ENCODE measurements at regions not wholly inside any gene's neighbourhood (a gene's known extent, or its start where the extent isn't known, plus 50 kb on each side); places are given as distances from the start of the nearest gene placed in this dataset.
"Not testable (repeated sequence)": the region's sequence is repeated elsewhere in the genome, so short reads cannot be mapped to it uniquely, and the experiment has no call there.

DNA sequence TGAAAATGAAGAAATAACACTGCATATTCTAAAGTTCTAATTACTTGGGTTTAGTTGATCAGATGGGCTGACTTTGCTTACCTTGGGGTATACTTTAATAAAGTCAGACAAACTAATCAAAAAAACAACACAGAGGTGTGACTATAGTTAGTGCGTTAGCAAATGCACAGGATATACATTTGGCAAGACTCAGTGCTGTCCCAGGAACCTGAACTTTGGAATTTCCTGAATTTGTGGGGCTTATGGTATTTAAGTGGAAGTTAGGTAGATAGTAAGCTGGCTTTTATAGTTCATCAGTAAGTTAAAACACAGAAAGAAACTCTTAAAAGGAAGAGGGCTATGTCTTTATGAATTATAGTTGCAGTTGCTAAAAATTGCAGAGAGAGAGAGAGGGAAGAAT, 302.6 kb upstream of the DDI1 start:
- DNase-seq = no peak

DNA sequence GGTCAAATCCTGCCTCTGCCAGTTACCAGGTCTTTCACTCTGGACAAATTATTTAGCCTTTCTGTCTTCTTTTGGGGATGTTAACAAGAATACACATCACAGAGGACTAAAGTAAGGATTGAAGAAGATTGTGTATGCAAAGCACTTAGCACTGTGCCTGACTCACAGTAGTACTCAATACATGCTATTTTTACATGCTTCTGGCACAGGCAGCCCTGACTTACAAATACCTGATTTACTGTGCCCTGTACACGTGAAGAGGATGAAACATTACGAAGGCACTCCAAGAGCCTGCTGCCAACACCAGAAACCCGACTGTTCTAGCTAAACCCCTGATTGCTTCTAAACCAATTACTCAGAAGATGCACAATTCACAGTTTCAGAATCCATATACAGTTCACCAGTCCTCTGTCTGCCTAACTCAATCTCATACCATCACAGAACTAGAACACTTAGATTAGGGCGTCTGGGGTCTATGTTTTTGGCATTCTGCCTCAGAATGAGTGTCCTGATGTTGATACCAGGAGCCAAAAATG, 300.9 kb upstream of the DDI1 start:
- no peak for DNase-seq

DNA sequence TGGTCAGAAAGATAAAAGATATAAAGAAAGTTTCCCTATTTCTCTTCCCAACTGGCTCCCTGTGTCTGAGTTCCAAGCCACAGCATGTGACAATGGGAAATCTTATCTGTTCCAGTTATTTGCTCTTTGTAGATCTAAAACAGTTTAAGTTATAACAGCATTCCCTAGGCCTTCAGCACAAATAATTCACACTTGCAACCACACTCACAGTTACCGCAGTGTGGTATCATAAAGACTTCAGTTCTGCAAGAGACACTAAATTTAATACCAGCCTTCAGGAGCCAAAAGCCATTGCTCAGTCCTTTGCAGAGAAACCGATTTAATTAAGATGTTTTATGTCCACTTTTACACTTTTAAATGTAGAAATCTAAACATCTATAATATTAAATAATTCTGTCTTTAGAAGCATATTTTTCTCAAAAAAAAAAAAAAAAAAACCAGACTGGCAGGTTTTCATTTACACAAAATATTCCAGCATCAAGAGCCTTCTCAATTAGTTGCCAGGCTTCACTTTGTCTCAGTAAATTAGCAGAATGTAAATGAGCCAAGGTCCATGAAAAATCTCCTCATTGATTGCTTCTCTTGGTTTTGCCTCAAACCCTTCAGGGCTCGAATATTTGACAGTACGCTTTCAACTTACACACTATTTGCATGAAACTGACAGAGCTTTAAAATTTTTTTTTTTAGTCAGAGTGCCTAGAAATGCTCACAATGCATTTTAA, 300.0 kb upstream of the DDI1 start:
- DNase-seq = no peak

DNA sequence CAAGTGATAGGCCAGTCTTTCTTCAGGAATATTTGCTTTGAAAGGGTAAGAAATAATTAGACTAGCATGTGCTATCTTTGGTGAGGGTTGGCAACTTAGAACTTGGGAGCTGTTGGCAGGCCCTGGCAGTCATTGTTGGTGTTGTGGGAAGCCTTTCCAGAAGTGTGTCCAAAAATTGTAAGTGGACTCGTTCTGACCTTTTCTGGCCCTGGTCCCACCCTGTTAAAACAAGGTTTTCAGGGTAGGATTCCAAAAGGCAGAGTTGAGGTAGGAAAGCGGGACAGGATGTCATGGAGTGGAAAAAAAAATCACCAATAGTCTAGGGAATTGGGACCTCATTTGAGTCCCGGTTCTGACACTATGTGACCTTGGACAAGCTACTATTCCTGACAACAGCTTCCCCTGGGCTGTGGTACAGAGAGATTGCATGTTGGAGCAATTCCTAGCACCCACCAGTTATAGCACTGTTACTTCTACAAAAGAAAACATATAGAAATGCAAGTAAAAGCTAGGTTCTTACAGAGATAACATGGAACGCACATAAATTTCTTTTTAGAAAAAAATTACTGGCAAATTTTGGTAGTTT, 299.3 kb upstream of the DDI1 start:
- peak; percentile 36 for DNase-seq

DNA sequence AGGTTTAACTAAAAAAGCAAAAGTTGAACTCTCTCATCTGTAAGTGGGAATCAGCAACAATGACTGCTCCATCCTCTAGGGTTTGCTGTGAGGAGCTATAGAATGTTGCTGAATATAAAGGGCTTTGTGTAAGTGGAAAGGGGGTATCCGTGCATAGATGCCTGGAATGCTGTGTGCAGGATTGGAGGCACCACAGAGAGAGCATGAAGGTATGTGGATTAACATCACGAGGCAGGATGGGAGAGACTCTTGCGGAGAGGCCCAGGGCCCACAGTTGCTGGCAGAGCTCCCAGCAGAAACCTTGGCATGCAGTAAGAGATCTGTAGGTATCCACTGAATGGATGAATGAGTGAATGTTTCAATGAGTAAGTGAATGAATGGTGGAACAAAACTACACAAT, 298.7 kb upstream of the DDI1 start:
- no peak for DNase-seq

DNA sequence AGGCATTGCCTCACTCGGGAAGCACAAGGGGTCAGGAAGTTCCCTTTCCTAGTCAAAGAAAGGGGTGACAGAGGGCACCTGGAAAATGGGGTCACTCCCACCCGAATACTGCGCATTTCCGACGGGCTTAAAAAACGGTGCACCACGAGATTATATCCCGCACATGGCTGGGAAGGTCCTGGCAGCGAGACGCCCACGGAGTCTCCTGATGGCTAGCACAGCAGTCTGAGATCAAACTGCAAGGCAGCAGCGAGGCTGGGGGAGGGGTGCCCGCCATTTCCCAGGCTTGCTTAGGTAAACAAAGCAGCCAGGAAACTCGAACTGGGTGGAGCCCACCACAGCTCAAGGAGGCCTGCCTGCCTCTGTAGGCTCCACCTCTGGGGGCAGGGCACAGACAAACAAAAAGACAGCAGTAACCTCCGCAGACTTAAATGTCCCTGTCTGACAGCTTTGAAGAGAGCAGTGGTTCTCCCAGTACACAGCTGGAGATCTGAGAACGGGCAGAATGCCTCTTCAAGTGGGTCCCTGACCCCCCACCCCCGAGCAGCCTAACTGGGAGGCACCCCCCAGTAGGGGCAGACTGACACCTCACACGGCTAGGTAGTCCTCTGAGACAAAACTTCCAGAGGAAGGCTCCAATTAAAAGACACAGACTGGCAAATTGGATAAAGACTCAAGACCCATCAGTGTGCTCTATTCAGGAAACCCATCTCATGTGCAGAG, 297.2 kb upstream of the DDI1 start:
- not testable (repeated sequence) for DNase-seq

DNA sequence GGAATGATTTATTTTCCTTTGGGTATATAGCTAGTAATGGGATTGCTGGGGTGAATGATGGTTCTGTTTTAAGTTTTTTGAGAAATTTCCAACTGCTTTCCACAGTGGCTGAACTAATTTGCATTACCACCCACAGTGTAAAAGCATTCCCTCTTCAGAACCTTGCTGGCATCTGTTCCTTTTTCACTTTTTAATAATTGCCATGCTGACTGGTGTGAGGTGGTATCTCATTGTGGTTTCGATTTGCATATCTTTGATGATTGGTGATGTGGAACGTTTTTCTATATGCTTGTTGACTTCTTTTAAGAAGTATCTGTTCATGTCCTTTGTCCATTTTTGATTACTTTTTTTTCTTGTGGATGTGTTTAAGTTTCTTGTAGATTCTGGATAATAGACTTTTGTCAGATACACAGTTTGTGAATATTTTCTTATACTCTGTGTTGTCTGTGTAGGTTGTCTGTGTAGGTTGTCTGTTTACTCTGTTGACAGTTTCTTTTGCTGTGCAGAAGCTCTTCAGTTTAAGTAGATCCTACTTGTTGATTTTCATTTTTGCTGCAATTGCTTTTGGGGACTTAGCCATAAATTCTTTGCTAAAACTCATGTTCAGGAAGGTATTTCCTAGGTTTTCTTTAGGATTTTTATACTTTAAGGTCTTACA, 291.8 kb upstream of the DDI1 start:
- no peak for DNase-seq

DNA sequence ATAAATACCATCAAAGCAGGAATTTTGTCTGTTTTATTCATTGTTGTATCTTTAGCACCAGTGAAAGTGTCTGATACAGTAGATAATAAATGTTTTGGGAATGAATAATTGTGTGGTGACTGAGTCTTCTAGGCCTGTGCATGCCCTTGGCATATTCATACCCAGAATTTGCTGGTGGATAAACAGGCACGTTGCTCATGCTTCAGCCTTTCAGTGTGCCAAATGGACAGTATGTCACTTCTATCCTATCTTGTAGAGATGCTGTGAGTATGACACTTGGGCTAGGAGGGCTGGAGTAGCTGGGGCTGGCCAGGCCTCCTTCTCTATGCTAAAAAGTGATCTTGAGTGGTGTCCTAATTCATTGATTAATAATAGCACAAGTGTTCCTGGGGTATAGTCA, 287.3 kb upstream of the DDI1 start:
- no peak for DNase-seq

DNA sequence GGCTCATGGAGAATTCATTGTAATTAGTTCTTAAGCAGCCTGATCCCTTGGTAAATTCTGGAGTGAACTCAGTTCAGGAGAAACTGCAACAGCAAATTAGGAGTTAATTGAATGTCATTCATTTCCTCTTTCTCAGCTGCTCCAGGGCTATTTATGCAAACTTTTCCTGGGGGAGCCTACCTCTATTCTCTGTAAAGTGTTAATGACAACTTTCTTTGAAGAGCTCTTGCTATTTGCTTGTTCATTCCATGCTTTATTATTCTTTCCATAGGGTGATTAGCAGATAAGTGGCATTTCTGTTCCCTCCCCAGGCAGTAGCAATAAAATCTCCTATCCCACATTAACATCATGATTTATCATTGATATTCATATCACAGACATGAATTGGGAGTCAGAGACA, 267.6 kb upstream of the DDI1 start:
- no peak for DNase-seq

DNA sequence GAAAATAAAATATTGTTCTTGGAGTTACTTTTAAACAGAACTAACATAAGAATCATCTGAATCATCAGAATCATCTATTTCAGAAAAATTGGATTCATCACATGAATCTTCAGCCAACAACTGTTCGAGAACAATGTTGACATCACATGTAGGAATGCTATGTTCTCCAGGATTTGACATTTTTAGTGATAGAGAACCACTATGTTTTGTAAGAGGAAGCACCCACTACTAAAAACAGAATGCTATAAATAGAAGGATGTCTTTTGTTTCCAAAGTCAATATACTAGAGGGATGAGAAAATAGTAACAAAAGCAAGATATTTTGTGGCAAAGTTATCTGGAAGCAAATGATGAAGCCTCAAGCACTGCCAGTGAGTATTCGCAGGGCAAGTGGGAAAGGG, 263.4 kb upstream of the DDI1 start:
- DNase-seq = no peak

DNA sequence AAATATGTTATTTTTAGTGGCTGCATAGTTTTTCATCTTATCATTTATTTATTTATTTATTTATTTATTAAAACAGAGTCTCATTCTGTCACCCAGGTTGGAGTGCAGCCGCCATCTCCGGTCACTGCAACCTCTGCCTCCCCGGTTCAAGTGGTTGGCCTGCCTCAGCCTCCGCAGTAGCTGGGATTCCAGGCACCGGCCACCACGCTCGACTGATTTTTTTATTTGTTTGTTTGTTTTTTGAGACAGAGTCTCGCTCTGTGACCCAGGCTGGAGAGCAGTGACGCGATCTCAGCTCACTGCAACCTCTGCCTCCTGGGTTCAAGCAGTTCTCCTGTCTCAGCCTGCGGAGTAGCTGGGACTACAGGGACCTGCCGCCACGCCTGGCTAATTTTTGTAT, 262.9 kb upstream of the DDI1 start:
- no peak for DNase-seq

DNA sequence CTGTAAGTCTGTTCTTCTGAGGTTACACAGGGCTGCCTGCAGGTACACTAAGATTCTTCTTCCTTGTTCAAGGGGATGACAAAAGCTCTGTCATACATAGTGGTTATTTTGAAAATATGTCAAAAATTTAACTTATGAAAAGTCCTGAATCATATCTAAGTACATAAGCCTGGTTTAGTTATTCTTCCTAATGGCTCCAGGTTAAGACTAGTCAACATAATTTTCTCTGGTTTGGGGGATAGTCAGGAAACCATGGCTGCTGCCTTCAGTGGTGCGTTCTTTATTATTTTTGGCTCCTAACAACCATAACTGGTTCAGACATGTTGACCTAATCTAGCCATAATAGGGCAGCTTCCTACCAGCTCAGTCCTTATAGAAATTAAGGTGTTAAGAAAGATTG, 257.4 kb upstream of the DDI1 start:
- DNase-seq = no peak

DNA sequence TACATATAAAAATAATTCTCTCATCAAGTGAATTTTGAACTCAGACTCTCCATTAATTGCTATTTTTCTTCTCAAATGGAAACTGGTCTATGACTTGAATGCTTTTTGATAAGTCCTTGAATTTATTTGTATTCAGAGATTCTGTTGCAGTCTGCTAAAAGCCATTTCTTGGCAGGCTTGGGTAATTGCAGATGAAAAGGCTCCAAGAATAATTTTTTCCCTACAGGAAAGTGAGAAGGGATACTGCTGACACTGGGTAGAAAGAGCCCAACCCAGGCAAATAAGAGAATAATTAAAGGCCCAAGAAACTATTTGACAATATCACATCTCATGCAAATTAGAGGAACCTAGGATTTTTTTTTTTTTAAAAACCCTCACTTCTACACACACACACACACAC, 246.5 kb upstream of the DDI1 start:
- no peak for DNase-seq

DNA sequence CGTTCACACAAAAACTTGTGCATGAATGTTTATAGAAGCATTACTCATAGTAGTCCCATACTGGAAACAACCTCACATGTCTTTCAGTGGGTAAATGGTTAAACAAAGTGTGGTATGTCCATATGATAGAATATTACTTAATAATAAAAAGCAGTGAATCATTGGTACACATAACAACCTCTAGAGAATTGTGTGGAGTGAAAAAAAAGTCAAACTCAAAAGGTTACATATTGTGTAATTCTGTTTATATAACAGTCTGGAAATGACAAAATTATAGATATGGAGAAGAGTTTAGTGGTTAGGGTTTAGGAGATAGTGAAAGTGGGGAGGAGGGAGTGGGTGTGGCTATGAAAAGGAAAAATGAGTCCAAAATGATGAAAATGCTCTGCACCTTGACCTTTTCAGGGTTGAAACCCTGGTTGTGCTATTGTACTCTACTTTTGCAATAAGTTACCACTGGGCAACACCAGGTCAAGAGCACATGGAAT, 243.4 kb upstream of the DDI1 start:
- no peak for DNase-seq

DNA sequence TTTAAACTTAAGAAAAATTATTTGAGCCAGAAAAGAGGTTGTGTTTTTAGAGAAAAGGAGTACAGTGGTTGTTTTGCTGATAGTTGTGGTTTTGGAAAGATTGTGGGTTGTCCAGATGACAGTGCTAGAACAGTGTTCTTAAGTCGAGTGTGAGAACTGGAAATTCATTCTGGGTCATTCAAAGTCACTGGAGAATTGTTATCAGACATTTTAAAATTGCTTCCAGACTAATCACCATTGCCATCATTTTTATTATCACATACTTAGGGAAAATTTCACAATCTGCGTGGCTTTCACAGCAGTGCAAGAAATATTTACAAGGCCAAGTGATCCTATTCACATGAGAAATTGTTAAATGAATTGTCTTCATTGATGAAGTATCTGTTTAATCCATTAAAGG, 242.2 kb upstream of the DDI1 start:
- DNase-seq = no peak

DNA sequence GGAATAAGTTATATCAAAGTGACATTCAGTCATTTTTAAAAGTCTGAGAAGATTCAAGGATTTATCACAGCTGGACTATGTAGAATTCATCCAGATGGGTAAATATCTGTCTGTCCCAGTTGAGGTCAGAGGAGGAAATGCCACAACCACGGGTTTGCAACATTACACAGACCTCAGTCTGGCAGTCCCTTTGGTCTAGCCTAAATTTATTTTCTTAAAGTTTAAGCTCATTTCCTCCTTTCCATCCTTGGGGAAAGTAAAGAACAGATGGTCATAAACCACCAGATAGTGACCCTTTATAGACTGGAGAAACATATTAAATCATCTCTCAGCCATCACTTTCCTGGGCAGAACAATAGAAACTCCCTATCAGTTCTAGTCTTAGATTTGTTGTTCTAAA, 238.4 kb upstream of the DDI1 start:
- peak; percentile 26 for DNase-seq

DNA sequence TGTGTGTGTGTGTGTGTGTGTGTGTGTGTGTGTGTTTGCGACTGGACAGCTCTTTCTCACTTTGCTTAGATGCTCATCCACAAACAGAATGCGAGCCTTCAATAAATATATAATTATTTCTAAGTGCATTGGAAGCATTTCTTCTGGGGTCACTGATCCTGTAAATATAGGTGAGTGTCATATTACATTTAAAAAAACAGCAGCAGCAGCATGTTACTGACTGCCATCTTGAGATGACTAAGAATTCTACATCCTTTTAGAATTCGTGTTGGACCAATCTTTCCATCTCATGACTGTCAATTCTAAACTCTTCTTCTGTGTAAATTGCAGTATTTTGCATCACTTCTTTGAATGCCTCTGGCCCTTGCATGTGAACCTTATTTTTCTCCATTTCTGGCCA, 238.0 kb upstream of the DDI1 start:
- no peak for DNase-seq

DNA sequence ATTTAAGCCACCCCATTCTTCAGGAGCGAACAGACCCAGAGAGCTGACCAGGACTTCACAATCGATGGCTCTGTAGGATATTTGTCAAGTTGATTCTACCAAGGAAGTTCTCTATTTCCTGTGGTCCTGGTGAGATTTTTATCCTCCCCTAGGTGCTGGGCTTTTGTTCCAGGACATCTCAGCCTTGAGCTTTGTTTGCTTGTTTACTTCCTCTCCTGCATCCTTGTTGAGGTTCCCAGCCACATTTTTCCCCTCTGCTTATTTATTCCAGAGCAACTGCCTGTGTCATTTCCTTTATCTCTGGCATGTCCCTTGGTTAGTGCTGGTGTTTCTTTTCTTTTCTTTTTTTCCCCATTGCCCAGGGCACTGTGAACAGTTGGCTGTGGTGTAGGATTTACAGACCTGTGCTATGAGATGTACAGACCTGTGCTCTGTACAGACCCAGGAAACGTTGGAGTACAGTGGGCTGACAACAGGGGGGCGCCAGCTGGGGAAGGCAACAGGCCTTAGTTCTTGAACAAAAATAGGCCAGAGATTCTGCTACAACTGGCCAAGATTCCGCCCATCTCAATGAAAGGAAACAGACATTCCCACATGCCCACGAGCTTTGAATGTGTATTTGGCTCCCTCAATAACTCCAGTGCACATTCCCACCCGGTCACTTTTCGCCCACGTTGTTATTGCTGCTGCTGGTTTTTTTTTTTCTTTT, 235.9 kb upstream of the DDI1 start:
- DNase-seq = no peak

DNA sequence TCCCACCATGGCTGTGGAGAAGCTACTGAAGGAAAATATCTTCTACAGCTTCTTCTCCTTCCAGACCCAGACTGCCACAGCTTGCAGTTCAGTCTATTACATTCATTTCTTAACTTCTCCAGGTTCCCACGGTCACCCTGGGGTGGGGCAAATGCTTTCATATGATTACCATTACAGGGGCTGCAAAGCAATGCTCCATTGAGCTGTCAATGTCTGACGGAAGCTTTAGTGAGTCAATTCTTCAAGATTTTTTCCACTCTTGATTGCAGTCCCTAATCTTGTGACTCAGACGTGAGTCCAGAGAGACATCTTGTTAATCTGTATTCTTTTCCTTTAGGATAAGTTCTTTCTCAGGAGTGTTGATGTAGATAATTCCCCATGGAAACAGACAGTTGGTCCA, 233.4 kb upstream of the DDI1 start:
- DNase-seq = no peak

DNA sequence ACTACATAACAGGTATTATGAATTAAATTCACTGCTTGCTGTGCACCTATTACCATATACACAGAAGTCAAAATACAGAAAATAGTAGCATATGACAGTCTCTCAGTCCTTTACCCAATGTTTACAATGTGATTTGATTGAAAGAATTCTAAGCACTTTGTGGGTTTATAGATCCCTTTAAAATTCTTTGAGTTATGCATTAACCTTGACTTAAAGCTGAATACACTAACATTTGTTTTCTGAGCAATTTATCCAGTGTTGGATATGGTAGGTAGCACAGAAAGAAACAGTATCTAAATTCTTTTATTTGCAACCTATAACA, 230.8 kb upstream of the DDI1 start:
- DNase-seq = no peak

DNA sequence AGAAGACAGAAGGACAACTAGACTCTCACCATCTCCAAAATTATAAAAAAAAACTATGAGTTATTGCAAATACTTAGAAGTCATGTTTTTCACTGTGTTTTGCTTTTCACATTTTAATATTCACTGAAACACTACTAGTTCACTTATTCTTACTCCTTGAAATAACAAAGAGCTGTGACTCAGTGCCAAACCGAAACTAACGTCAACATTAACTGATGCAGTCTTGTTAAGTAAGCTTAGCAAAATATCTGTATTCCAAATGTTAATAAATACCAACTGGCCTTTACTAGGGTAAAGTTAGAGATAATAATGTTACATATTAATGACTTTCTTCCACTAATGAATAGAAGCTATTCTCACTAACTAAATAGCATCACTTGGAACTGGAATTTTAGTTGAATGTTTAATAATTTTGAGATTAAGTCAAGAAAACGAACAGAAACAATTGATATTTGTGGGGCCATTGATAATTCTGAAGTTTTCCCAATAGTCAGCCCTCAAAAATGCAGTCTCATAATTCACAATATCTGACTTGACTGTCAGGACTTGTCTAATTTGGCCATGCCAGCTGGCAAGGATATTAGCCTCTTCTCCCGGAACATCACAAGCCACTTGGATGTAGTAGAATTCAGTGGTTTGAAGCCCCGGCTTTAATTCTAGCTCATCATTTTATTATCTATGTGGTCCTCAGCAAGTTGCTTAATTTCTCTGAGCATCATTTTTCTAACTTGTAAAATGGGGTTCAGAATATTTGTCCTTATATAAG, 230.1 kb upstream of the DDI1 start:
- DNase-seq = no peak

DNA sequence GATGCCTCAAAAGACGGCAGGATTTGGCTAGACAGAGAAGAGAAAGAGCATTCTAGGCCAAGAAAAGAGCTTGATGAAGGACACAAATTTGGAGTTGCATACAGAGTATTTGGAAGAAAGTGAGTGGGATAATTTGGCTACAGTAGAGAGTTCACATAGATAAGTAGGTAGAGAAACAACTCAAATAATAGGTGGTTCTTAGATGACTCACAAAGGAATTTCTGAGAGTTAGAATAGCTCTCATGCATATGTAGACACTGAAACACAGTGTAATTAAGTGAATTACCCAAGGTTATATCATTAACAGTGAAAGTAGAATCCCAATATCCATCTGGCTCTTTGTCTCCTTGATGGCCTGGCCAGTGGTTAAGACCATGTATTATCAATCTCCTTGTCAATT, 228.6 kb upstream of the DDI1 start:
- no peak for DNase-seq
